ENCODE measurements at regions not wholly inside any gene's neighbourhood (a gene's known extent, or its start where the extent isn't known, plus 50 kb on each side); places are given as distances from the start of the nearest gene placed in this dataset.
A peak's percentile ranks its signal among the peaks of the same experiment; 100 is the strongest.

GRCh38 chr5:3654515-3654914 lies 58.9 kb downstream of the IRX1 start:
- FAIRE-seq, result no peak

GRCh38 chr5:3656803-3657202 lies 61.2 kb downstream of the IRX1 start:
- no peak for FAIRE-seq
- DNase-seq (ENCODE audit: insufficient read length, low spot score), result no peak

More at GRCh38 chr5:3654515-3654914, 58.9 kb downstream of the IRX1 start:
- no peak for DNase-seq (ENCODE audit: insufficient read length, low spot score)

GRCh38 chr5:3657364-3658022 lies 61.9 kb downstream of the IRX1 start:
- no peak for DNase-seq (ENCODE audit: insufficient read length, low spot score)
- no peak for FAIRE-seq

GRCh38 chr5:3658929-3659328 lies 63.3 kb downstream of the IRX1 start:
- DNase-seq (ENCODE audit: insufficient read length, low spot score), result no peak
- no peak for FAIRE-seq

GRCh38 chr5:3659907-3660306 lies 64.3 kb downstream of the IRX1 start:
- no peak for DNase-seq (ENCODE audit: insufficient read length, low spot score)
- peak; percentile 100 for FAIRE-seq

- FAIRE-seq (no peak), DNase-seq (ENCODE audit: insufficient read length, low spot score) (no peak)
Observed at GRCh38 chr5:3660630-3661029, 65.0 kb downstream of the IRX1 start.

GRCh38 chr5:3661755-3662296 lies 66.2 kb downstream of the IRX1 start:
- no peak for DNase-seq (ENCODE audit: insufficient read length, low spot score)
- FAIRE-seq, result no peak

- no peak for DNase-seq (ENCODE audit: insufficient read length, low spot score)
- FAIRE-seq, result no peak
Observed at GRCh38 chr5:3662344-3662743, 66.7 kb downstream of the IRX1 start.

GRCh38 chr5:3671337-3671736 lies 75.7 kb downstream of the IRX1 start:
- DNase-seq (ENCODE audit: insufficient read length, low spot score) (no peak), FAIRE-seq (no peak)

GRCh38 chr5:3678801-3679200 lies 83.2 kb downstream of the IRX1 start:
- no peak for FAIRE-seq
- DNase-seq (ENCODE audit: insufficient read length, low spot score), result no peak

GRCh38 chr5:3680821-3681220 lies 85.2 kb downstream of the IRX1 start:
- DNase-seq (ENCODE audit: insufficient read length, low spot score) (no peak), FAIRE-seq (no peak)

- DNase-seq (ENCODE audit: insufficient read length, low spot score), result no peak
- no peak for FAIRE-seq
Observed at GRCh38 chr5:3684118-3684517, 88.5 kb downstream of the IRX1 start.

GRCh38 chr5:3684771-3685354 lies 89.2 kb downstream of the IRX1 start:
- DNase-seq (ENCODE audit: insufficient read length, low spot score), result no peak
- FAIRE-seq, result no peak

- FAIRE-seq (no peak), DNase-seq (ENCODE audit: insufficient read length, low spot score) (no peak)
Observed at GRCh38 chr5:3694819-3695218, 99.2 kb downstream of the IRX1 start.

GRCh38 chr5:3695818-3696217 lies 100.2 kb downstream of the IRX1 start:
- DNase-seq (ENCODE audit: insufficient read length, low spot score), result no peak
- no peak for FAIRE-seq

GRCh38 chr5:3698412-3698811 lies 102.8 kb downstream of the IRX1 start:
- FAIRE-seq, result no peak
- DNase-seq (ENCODE audit: insufficient read length, low spot score), result no peak

GRCh38 chr5:3701694-3702093 lies 106.1 kb downstream of the IRX1 start:
- FAIRE-seq (no peak), DNase-seq (ENCODE audit: insufficient read length, low spot score) (no peak)

GRCh38 chr5:3704661-3705060 lies 109.0 kb downstream of the IRX1 start:
- FAIRE-seq (no peak), DNase-seq (ENCODE audit: insufficient read length, low spot score) (no peak)

- FAIRE-seq, result no peak
- no peak for DNase-seq (ENCODE audit: insufficient read length, low spot score)
Observed at GRCh38 chr5:3709068-3709716, 113.6 kb downstream of the IRX1 start.

- FAIRE-seq, result no peak
- no peak for DNase-seq (ENCODE audit: insufficient read length, low spot score)
Observed at GRCh38 chr5:3709717-3710348, 114.2 kb downstream of the IRX1 start.

- DNase-seq (ENCODE audit: insufficient read length, low spot score) (no peak), FAIRE-seq (no peak)
Observed at GRCh38 chr5:3715062-3715461, 119.4 kb downstream of the IRX1 start.

Data from HTR-8/SVneo (cell line).